H1 (cell line): ENCODE measurements at regions not wholly inside any gene's neighbourhood (a gene's known extent, or its start where the extent isn't known, plus 50 kb on each side); places are given as distances from the start of the nearest gene placed in this dataset.

Source experiments
- CHD7 ChIP-seq: fragments of 300-600 bp; sonication (generic); IDR thresholded peaks from 2 replicates; pipeline ENCODE4 v1.7.1; 2012; ENCODE audit warnings: low read length, moderate library complexity, mild to moderate bottlenecking, inconsistent platforms; ENCODE audit not compliant: insufficient replicate concordance
- KDM5A ChIP-seq: fragments of 200-600 bp; IDR thresholded peaks from 2 replicates; pipeline ENCODE4 v1.7.1; 2012; ENCODE audit warnings: mild to moderate bottlenecking, low read length, inconsistent platforms, mixed read lengths
- RFX5 ChIP-seq: IDR thresholded peaks from 2 replicates; pipeline ENCODE4 v1.6.1; 2011; ENCODE audit warnings: low read depth, low read length, improper control_type of control experiment, borderline replicate concordance
- RXRA ChIP-seq: IDR thresholded peaks from 2 replicates; pipeline ENCODE4 v1.6.1; 2011; ENCODE audit warnings: low read depth, mild to moderate bottlenecking, low read length, moderate library complexity; ENCODE audit not compliant: insufficient read depth
- SIN3A ChIP-seq, 2 experiments: IDR thresholded peaks in 1 of 2; conservative IDR thresholded peaks in 1 of 2; 2 replicates each; pipeline ENCODE4 v1.6.1; 2011 to 2012; ENCODE audit warnings: low read length in 2 of 2, improper control_type of control experiment in 1 of 2, low read depth in 1 of 2, mild to moderate bottlenecking in 1 of 2
- SIRT6 ChIP-seq: IDR thresholded peaks from one replicate; pipeline ENCODE4 v1.7.1; 2012; ENCODE audit warnings: low read length, inconsistent platforms
- SP1 ChIP-seq: IDR thresholded peaks from 2 replicates; pipeline ENCODE4 v1.6.1; 2011; ENCODE audit warnings: low read depth, low read length
- SRF ChIP-seq: IDR thresholded peaks from 2 replicates; pipeline ENCODE4 v1.6.1; 2011; ENCODE audit warnings: mild to moderate bottlenecking, low read depth, low read length, moderate library complexity

DNA sequence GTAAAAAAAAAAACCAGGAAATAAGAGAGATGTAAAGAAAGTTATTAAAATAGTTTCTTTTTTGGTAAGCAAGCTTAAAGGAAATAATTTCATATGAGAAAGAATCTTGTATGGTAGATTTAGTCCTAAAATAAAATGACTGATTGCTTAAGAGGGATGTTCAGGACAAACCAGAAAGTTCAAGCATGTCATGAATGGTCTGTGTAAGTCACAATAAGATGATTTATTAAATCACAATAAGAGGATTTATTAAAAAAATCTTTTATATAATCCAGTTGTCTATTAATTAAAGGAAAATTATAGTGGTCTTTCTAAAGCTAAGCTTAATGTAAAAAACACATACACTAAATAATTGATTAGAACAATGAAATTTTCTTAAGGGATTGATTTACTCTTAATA lies 91.8 kb upstream of the OR13F1 start (continued):
- TF ChIP-seq CHD7 (no peak), RFX5 (no peak), SIN3A (conservative IDR thresholded peaks at IDR 0.05 in 1 of 2, IDR thresholded peaks at IDR 0.05 in 1 of 2; ENCODE audit: low read depth in 1 of 2, low read length in 2 of 2) (no peak), SRF (no peak), SP1 (no peak), KDM5A (no peak), RXRA (no peak), SIRT6 (no peak)
